Tibial nerve (tissue), 4 donors: ENCODE measurements at regions not wholly inside any gene's neighbourhood (a gene's known extent, or its start where the extent isn't known, plus 50 kb on each side); places are given as distances from the start of the nearest gene placed in this dataset.

Experiments used
- DNase-seq, 2 donors: peaks; one replicate each; pipeline ENCODE4 v3.0.0-alpha.2; 2019; ENCODE audit warnings: low spot score in 2 of 2
- H3K27ac ChIP-seq, 4 donors: fragments of 200-600 bp; sonication (generic) in 3 of 4; one replicate each; pipeline ENCODE4 v1.5.1; 2017 to 2019; ENCODE audit warnings: mild to moderate bottlenecking in 1 of 4
- H3K27me3 ChIP-seq, 2 donors: fragments of 200-600 bp; sonication (generic) in 1 of 2; one replicate each; pipeline versions ENCODE4 v1.5.1 to v1.6.0; 2017 to 2019
- H3K36me3 ChIP-seq, 3 donors: fragments of 200-600 bp; sonication (generic); one replicate each; pipeline ENCODE4 v1.5.1; 2018 to 2019
- H3K4me1 ChIP-seq, 4 donors: fragments of 200-600 bp; sonication (generic) in 3 of 4; one replicate each; pipeline ENCODE4 v1.5.1; 2017 to 2019
- H3K4me3 ChIP-seq, 4 donors: fragments of 200-600 bp; sonication (generic) in 3 of 4; one replicate each; pipeline ENCODE4 v1.5.1; 2017 to 2019; ENCODE audit warnings: mild to moderate bottlenecking in 1 of 4, moderate library complexity in 1 of 4
- H3K9me3 ChIP-seq, 4 donors: fragments of 200-600 bp; sonication (generic) in 3 of 4; one replicate each; pipeline ENCODE4 v1.5.1; 2017 to 2019
- CTCF ChIP-seq, 5 experiments: fragments of 200-600 bp in 3 of 5; fragments of 450-650 bp in 2 of 5; sonication (generic) in 3 of 5; IDR thresholded peaks; one replicate each; pipeline ENCODE4 v1.5.1; 2016 to 2019; ENCODE audit warnings: antibody characterized with exemption in 5 of 5, mild to moderate bottlenecking in 3 of 5, moderate library complexity in 2 of 5
- EP300 ChIP-seq, 2 donors: sonication (generic); formaldehyde crosslinking; IDR thresholded peaks; one replicate each; pipeline ENCODE4 v1.6.1; 2017; ENCODE audit warnings: antibody characterized with exemption in 2 of 2, mild to moderate bottlenecking in 1 of 2
- POLR2A ChIP-seq, 2 donors: fragments of 450-650 bp; IDR thresholded peaks; one replicate each; pipeline ENCODE4 v1.6.1; 2017; ENCODE audit warnings: antibody characterized with exemption in 2 of 2, mild to moderate bottlenecking in 2 of 2, moderate library complexity in 2 of 2
- WGBS, 2 donors: methylation state at CpG; one replicate each; pipeline ENCODE4 v1.1.5; 2018; 5-methylcytosine and 5-hydroxymethylcytosine counted together

GRCh38 chr4:164039482-164039881 lies 545.0 kb downstream of the TMA16 start:
- Histone ChIP-seq H3K4me1 (no peaks in the 10 kb centered on the region), H3K27me3 (no peaks in the 10 kb centered on the region), H3K9me3 (peaks cover 0 to 10% (median 3%) of the 10 kb centered on the region in 4 donors), H3K4me3 (no peak overlapping the region), H3K27ac (no peak overlapping the region), H3K36me3 (no peaks in the 10 kb centered on the region)
- no peak for TF ChIP-seq POLR2A (IDR thresholded peaks at IDR 0.05)
- no peak for TF ChIP-seq EP300 (IDR thresholded peaks at IDR 0.05)
- TF ChIP-seq CTCF (IDR thresholded peaks at IDR 0.05): no peak
- DNase-seq: no peak
- WGBS, 2 donors: 61 to 67% methylated on average over 1 of the region's 1 CpG

GRCh38 chr4:164056426-164057142 lies 562.1 kb downstream of the TMA16 start:
- TF ChIP-seq POLR2A (IDR thresholded peaks at IDR 0.05) (no peak), CTCF (IDR thresholded peaks at IDR 0.05) (no peak), EP300 (IDR thresholded peaks at IDR 0.05) (no peak)
- Histone ChIP-seq H3K4me1 (no peaks in the 10 kb centered on the region), H3K36me3 (no peaks in the 10 kb centered on the region), H3K27ac (no peak overlapping the region), H3K27me3 (no peaks in the 10 kb centered on the region), H3K9me3 (no peaks in the 10 kb centered on the region), H3K4me3 (no peak overlapping the region)
- DNase-seq: no peak
- 83 to 86% methylated on average over 6 of the region's 6 CpGs for WGBS, 2 donors

GRCh38 chr4:164058776-164059445 lies 564.4 kb downstream of the TMA16 start:
- H3K4me3 ChIP-seq: no peak overlapping the region
- H3K27me3 ChIP-seq: no peaks in the 10 kb centered on the region
- TF ChIP-seq POLR2A (IDR thresholded peaks at IDR 0.05): no peak
- no peak for TF ChIP-seq CTCF (IDR thresholded peaks at IDR 0.05)
- TF ChIP-seq EP300 (IDR thresholded peaks at IDR 0.05): no peak
- H3K4me1 ChIP-seq: no peaks in the 10 kb centered on the region
- no peaks in the 10 kb centered on the region for H3K9me3 ChIP-seq
- no peaks in the 10 kb centered on the region for H3K36me3 ChIP-seq
- no peak for DNase-seq
- no peak overlapping the region for H3K27ac ChIP-seq
- 68% methylated on average over 5 of the region's 5 CpGs for WGBS, 2 donors

- Histone ChIP-seq H3K4me1 (no peaks in the 10 kb centered on the region), H3K27me3 (no peaks in the 10 kb centered on the region), H3K36me3 (no peaks in the 10 kb centered on the region), H3K9me3 (no peaks in the 10 kb centered on the region), H3K27ac (no peak overlapping the region), H3K4me3 (no peak overlapping the region)
- TF ChIP-seq CTCF (IDR thresholded peaks at IDR 0.05) (no peak), EP300 (IDR thresholded peaks at IDR 0.05) (no peak), POLR2A (IDR thresholded peaks at IDR 0.05) (no peak)
- WGBS, 2 donors: 58 to 62% methylated on average over 3 of the region's 3 CpGs
- DNase-seq: no peak
Observed at GRCh38 chr4:164060456-164060855, 566.0 kb downstream of the TMA16 start.

- Histone ChIP-seq H3K4me1 (no peaks in the 10 kb centered on the region), H3K4me3 (no peak overlapping the region), H3K27me3 (no peaks in the 10 kb centered on the region), H3K27ac (no peak overlapping the region), H3K9me3 (peaks cover 0 to 31% (median 0%) of the 10 kb centered on the region in 4 donors), H3K36me3 (no peaks in the 10 kb centered on the region)
- 96 to 100% methylated on average over 8 to 12 of the region's 18 CpGs for WGBS, 2 donors
- no peak for DNase-seq
- TF ChIP-seq EP300 (IDR thresholded peaks at IDR 0.05) (no peak), POLR2A (IDR thresholded peaks at IDR 0.05) (no peak), CTCF (IDR thresholded peaks at IDR 0.05) (no peak)
Observed at GRCh38 chr4:164068392-164068791, 573.9 kb downstream of the TMA16 start.
